ENCODE measurements at regions not wholly inside any gene's neighbourhood (a gene's known extent, or its start where the extent isn't known, plus 50 kb on each side); places are given as distances from the start of the nearest gene placed in this dataset.

- ChIA-PET RAD21 (ENCODE audit: low non-redundant PET in 1 of 2, low total read pairs in 2 of 2, uncharacterized antibody in 2 of 2, unreplicated experiment in 2 of 2) (no interaction called here), POLR2A (no interaction called here), CTCF (no interaction called here)
- H3K36me3 ChIP-seq (ENCODE audit: control insufficient read depth in 1 of 2, insufficient read depth in 2 of 2, low read length in 2 of 2): no peaks in the 10 kb centered on the region
- no peak for ATAC-seq
- H2AFZ ChIP-seq (ENCODE audit: low read depth, low read length, poor library complexity, severe bottlenecking): no peak overlapping the region
- H3K4me1 ChIP-seq (ENCODE audit: control insufficient read depth in 1 of 2, insufficient read depth in 2 of 2, low read length in 2 of 2): no peaks in the 10 kb centered on the region
- no peaks in the 10 kb centered on the region for H4K20me1 ChIP-seq (ENCODE audit: insufficient read depth)
- DNase-seq (ENCODE audit: low read depth, low spot score): no peak
- H3K79me2 ChIP-seq (ENCODE audit: insufficient read depth, low read length): no peaks in the 10 kb centered on the region
- no peak overlapping the region for H3K4me3 ChIP-seq (replicated peaks in 1 of 2; ENCODE audit: low read depth in 1 of 2, low read length in 2 of 2)
- no peaks in the 10 kb centered on the region for H3K9me2 ChIP-seq (ENCODE audit: insufficient read depth)
- no peaks in the 10 kb centered on the region for H3K9me3 ChIP-seq (ENCODE audit: control insufficient read depth in 1 of 2, insufficient read depth in 1 of 2, low read depth in 1 of 2, low read length in 2 of 2)
- BruUV-seq (replicated peaks): no TSS peak
- TF ChIP-seq POLR2A (IDR thresholded peaks at IDR 0.05; ENCODE audit: borderline replicate concordance, extremely low read depth, insufficient read depth, insufficient read length): no peak
- no peak for TF ChIP-seq ZNF274 (IDR thresholded peaks at IDR 0.05; ENCODE audit: low read depth, low read length)
- TF ChIP-seq JUND (IDR thresholded peaks at IDR 0.05): no peak
- TF ChIP-seq ZFX (IDR thresholded peaks at IDR 0.05): no peak
- no peak for TF ChIP-seq SIN3A (IDR thresholded peaks at IDR 0.05; ENCODE audit: low read depth)
- H3K27me3 ChIP-seq (ENCODE audit: insufficient read depth, low read length): peaks cover 32% of the 10 kb centered on the region
- H3K4me2 ChIP-seq (ENCODE audit: low read length): no peak overlapping the region
- no peak overlapping the region for H3K9ac ChIP-seq (ENCODE audit: low read length)
- H3K27ac ChIP-seq (ENCODE audit: low read depth, low read length): no peak overlapping the region
- intact Hi-C loops (cut with micrococcal nuclease): no loop called here
These were observed 695.3 kb downstream of the PTPRU start for GRCh38 chr1:29931477-29932175.

GRCh38 chr1:29925058-29925457 lies 688.7 kb downstream of the PTPRU start:
- no peak for ATAC-seq
- peaks cover 13% of the 10 kb centered on the region for H3K27me3 ChIP-seq (ENCODE audit: insufficient read depth, low read length)
- H3K9me3 ChIP-seq (ENCODE audit: control insufficient read depth in 1 of 2, insufficient read depth in 1 of 2, low read depth in 1 of 2, low read length in 2 of 2): no peaks in the 10 kb centered on the region
- no peaks in the 10 kb centered on the region for H4K20me1 ChIP-seq (ENCODE audit: insufficient read depth)
- POLR2A ChIA-PET: no interaction called here
- H3K4me3 ChIP-seq (replicated peaks in 1 of 2; ENCODE audit: low read depth in 1 of 2, low read length in 2 of 2): no peak overlapping the region
- no peak overlapping the region for H3K9ac ChIP-seq (ENCODE audit: low read length)
- BruUV-seq (replicated peaks): no TSS peak
- no peaks in the 10 kb centered on the region for H3K36me3 ChIP-seq (ENCODE audit: control insufficient read depth in 1 of 2, insufficient read depth in 2 of 2, low read length in 2 of 2)
- CTCF ChIA-PET: no interaction called here
- intact Hi-C loops (cut with micrococcal nuclease): no loop called here
- no peak overlapping the region for H3K4me2 ChIP-seq (ENCODE audit: low read length)
- H3K79me2 ChIP-seq (ENCODE audit: insufficient read depth, low read length): no peaks in the 10 kb centered on the region
- DNase-seq (ENCODE audit: low read depth, low spot score): no peak
- no peak overlapping the region for H2AFZ ChIP-seq (ENCODE audit: low read depth, low read length, poor library complexity, severe bottlenecking)
- TF ChIP-seq EZH2 (IDR thresholded peaks at IDR 0.05): no peak
- TF ChIP-seq JUND (IDR thresholded peaks at IDR 0.05): no peak
- no peak for TF ChIP-seq ZFX (IDR thresholded peaks at IDR 0.05)
- no peak for TF ChIP-seq ELF1 (IDR thresholded peaks at IDR 0.05; ENCODE audit: borderline replicate concordance, low read depth)
- TF ChIP-seq SRF (IDR thresholded peaks at IDR 0.05; ENCODE audit: low read depth): no peak
- no peak for TF ChIP-seq RAD21 (IDR thresholded peaks at IDR 0.05; ENCODE audit: low read depth)
- no peak for TF ChIP-seq SP1 (IDR thresholded peaks at IDR 0.05; ENCODE audit: low read depth)
- no peak for TF ChIP-seq EZH2phosphoT487 (IDR thresholded peaks at IDR 0.05; ENCODE audit: borderline replicate concordance)
- no peak for TF ChIP-seq MAX (IDR thresholded peaks at IDR 0.05)
- no peak for TF ChIP-seq CEBPB (IDR thresholded peaks at IDR 0.05; ENCODE audit: low read depth)
- no peak for TF ChIP-seq CTCF (IDR thresholded peaks at IDR 0.05 in 2 of 3, conservative IDR thresholded peaks at IDR 0.05 in 1 of 3; ENCODE audit: borderline replicate concordance in 1 of 3, insufficient read depth in 1 of 3, low read depth in 2 of 3, low read length in 2 of 3)
- TF ChIP-seq CBX3 (IDR thresholded peaks at IDR 0.05; ENCODE audit: low read depth): no peak
- no peak for TF ChIP-seq ATF3 (IDR thresholded peaks at IDR 0.05)
- TF ChIP-seq POLR2A (IDR thresholded peaks at IDR 0.05; ENCODE audit: borderline replicate concordance, extremely low read depth, insufficient read depth, insufficient read length): no peak
- no peak for TF ChIP-seq POLR2AphosphoS5 (IDR thresholded peaks at IDR 0.05; ENCODE audit: low read depth, low read length)
- no peaks in the 10 kb centered on the region for H3K9me2 ChIP-seq (ENCODE audit: insufficient read depth)
- no peak overlapping the region for H3K27ac ChIP-seq (ENCODE audit: low read depth, low read length)
- RAD21 ChIA-PET (ENCODE audit: low non-redundant PET in 1 of 2, low total read pairs in 2 of 2, uncharacterized antibody in 2 of 2, unreplicated experiment in 2 of 2): no interaction called here
- no peaks in the 10 kb centered on the region for H3K4me1 ChIP-seq (ENCODE audit: control insufficient read depth in 1 of 2, insufficient read depth in 2 of 2, low read length in 2 of 2)

Measured in HCT116 (cell line).